Endothelial cell (in vitro differentiated cells): ENCODE measurements at regions not wholly inside any gene's neighbourhood (a gene's known extent, or its start where the extent isn't known, plus 50 kb on each side); places are given as distances from the start of the nearest gene placed in this dataset.

Experiments used
- DNase-seq: peaks from one replicate; pipeline ENCODE4 v3.0.0; 2021; ENCODE audit warnings: low spot score
- H3K27ac Mint-ChIP-seq: one replicate; pipeline ENCODE4 v1.8.0; 2021; ENCODE audit warnings: mixed read lengths, inconsistent platforms; ENCODE audit not compliant: unreplicated experiment
- H3K27me3 Mint-ChIP-seq: one replicate; pipeline ENCODE4 v1.8.0; 2021; ENCODE audit warnings: mild to moderate bottlenecking, moderate library complexity, mixed read lengths, inconsistent platforms; ENCODE audit not compliant: unreplicated experiment
- H3K36me3 Mint-ChIP-seq: one replicate; pipeline ENCODE4 v1.8.0; 2021; ENCODE audit warnings: mild to moderate bottlenecking, low read depth, mixed read lengths, inconsistent platforms; ENCODE audit not compliant: unreplicated experiment
- H3K4me1 Mint-ChIP-seq: one replicate; pipeline ENCODE4 v1.8.0; 2021; ENCODE audit warnings: mild to moderate bottlenecking, mixed read lengths, inconsistent platforms; ENCODE audit not compliant: unreplicated experiment
- H3K4me3 Mint-ChIP-seq: one replicate; pipeline ENCODE4 v1.8.0; 2021; ENCODE audit warnings: mild to moderate bottlenecking, mixed read lengths, inconsistent platforms; ENCODE audit not compliant: unreplicated experiment
- H3K9me3 Mint-ChIP-seq: one replicate; pipeline ENCODE4 v1.8.0; 2021; ENCODE audit warnings: mixed read lengths, inconsistent platforms; ENCODE audit not compliant: unreplicated experiment
- TF ChIP-seq, protein P1 (sequence below): fragments of 200-600 bp; sonication (generic); IDR thresholded peaks from one replicate; pipeline ENCODE4 v1.5.0; 2021; ENCODE audit warnings: antibody characterized with exemption; ENCODE audit not compliant: unreplicated experiment

DNA sequence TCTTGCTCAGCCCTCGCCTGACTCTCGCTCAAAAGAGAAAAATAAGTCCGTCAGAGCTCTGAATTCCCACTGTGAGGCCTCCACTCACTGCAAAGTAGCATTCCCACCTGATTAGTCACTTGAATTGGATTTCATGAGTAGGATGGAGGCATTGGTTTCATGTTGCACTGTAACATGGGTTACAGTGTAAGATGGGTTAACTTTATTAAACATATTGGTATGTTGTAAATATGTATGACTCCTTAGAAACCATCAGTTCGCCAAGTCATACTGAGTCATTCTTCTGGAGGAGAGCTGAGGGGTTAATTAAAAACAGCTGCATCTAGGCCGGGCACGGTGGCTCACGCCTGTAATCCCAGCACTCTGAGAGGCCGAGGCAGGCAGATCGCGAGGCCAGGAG is 93.8 kb upstream of the BNC2 start:
- H3K4me1 Mint-ChIP-seq, result no peaks in the 10 kb centered on the region
- H3K27me3 Mint-ChIP-seq, result peaks cover 1% of the 10 kb centered on the region
- no peak overlapping the region for H3K4me3 Mint-ChIP-seq
- H3K27ac Mint-ChIP-seq, result no peak overlapping the region
- peaks cover 4% of the 10 kb centered on the region for H3K9me3 Mint-ChIP-seq
- no peak for DNase-seq
- TF ChIP-seq, protein P1, sequence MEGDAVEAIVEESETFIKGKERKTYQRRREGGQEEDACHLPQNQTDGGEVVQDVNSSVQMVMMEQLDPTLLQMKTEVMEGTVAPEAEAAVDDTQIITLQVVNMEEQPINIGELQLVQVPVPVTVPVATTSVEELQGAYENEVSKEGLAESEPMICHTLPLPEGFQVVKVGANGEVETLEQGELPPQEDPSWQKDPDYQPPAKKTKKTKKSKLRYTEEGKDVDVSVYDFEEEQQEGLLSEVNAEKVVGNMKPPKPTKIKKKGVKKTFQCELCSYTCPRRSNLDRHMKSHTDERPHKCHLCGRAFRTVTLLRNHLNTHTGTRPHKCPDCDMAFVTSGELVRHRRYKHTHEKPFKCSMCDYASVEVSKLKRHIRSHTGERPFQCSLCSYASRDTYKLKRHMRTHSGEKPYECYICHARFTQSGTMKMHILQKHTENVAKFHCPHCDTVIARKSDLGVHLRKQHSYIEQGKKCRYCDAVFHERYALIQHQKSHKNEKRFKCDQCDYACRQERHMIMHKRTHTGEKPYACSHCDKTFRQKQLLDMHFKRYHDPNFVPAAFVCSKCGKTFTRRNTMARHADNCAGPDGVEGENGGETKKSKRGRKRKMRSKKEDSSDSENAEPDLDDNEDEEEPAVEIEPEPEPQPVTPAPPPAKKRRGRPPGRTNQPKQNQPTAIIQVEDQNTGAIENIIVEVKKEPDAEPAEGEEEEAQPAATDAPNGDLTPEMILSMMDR, result no peak
- H3K36me3 Mint-ChIP-seq, result no peaks in the 10 kb centered on the region

DNA sequence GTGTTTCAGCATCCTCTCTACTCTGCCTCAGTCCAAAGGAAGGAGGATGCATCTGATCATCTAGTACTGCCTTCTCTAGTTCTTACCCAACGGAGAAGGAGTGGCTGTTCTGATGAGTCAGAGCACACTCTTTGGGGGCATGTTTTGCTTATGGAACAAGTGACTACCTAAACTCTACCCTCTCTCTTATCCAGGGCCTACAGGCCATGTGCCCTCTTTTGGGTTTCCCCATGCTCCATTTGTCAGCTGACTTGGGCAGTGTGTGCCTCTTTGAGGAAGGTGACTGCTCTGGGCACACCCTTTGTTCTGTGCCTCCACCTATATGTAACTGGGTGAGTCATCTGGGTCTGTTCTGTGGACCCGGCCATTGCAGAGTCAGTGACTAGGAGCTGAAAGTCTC is 89.6 kb upstream of the BNC2 start:
- Mint-ChIP-seq H3K4me3 (no peak overlapping the region), H3K36me3 (no peaks in the 10 kb centered on the region), H3K4me1 (no peaks in the 10 kb centered on the region), H3K9me3 (peaks cover 4% of the 10 kb centered on the region), H3K27me3 (peaks cover 1% of the 10 kb centered on the region), H3K27ac (no peak overlapping the region)
- TF ChIP-seq, protein P1, result no peak
- no peak for DNase-seq

DNA sequence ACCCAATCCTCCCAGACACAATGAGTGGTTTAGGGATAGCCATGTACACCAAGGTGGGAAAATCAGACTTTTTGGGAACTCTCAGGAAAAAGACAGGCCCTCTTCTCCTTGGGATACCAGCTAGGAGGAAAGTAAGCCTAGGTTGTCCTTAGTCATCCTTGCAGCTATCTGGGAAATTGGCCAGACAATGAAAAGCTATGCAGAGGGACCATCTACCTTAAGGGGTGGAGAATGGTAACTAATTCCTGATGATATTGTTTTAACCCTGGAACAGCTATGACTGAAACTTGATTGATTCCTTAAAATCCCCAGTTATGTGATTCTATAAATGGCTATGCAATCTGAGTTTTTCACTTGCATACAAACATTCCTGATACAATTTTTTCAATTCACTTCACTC is 88.9 kb upstream of the BNC2 start:
- H3K4me3 Mint-ChIP-seq, result no peak overlapping the region
- no peak for DNase-seq

DNA sequence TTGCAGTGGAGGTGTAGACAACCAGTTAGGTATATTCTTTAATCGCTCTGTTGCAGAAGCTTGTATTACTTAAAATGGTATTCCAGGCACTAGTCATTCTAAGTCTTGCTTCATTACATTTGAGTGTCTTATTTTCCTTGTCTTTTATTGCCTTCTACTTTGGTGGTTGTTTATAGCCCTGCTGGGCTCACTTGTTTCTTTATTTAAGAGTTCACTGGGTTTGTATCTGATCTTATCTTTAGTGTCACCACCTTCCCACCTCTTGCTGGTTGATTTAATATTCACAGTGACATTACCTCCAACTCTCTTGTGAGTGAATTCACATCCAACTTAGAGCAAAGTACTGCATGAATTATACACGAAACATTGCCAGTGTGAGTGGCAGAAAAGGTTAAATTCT is 83.6 kb upstream of the BNC2 start:
- no peak for DNase-seq
- Mint-ChIP-seq H3K27ac (no peak overlapping the region), H3K9me3 (no peaks in the 10 kb centered on the region), H3K36me3 (no peaks in the 10 kb centered on the region), H3K4me1 (no peaks in the 10 kb centered on the region), H3K4me3 (no peak overlapping the region), H3K27me3 (no peaks in the 10 kb centered on the region)
- TF ChIP-seq, protein P1, result no peak

More for the DNA sequence above, 88.9 kb upstream of the BNC2 start:
- H3K9me3 Mint-ChIP-seq, result peaks cover 4% of the 10 kb centered on the region
- H3K4me1 Mint-ChIP-seq, result no peaks in the 10 kb centered on the region
- H3K36me3 Mint-ChIP-seq, result no peaks in the 10 kb centered on the region
- TF ChIP-seq, protein P1, result no peak
- no peak overlapping the region for H3K27ac Mint-ChIP-seq
- H3K27me3 Mint-ChIP-seq, result peaks cover 1% of the 10 kb centered on the region

DNA sequence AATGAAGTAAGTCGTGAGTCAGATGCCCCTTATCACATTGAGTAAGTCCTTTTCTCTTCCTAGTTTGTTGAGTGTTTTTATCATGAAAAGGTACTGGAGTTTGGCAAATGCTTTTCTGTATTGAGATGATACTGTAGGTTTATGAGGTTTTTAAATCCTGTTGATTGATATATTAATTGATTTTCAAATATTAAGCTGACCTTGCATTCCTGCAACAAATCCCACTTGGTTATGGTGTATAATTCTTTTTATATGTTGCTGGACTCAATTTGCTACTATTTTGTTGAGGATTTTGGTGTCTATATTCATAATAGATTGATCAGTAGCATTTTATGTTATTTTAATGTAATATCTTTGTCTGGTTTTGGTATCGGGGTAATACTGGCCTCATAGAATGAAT is 81.0 kb upstream of the BNC2 start:
- H3K4me1 Mint-ChIP-seq, result no peaks in the 10 kb centered on the region

More for the DNA sequence above, 81.0 kb upstream of the BNC2 start:
- Mint-ChIP-seq H3K36me3 (no peaks in the 10 kb centered on the region), H3K9me3 (no peaks in the 10 kb centered on the region), H3K27me3 (no peaks in the 10 kb centered on the region), H3K4me3 (no peak overlapping the region), H3K27ac (no peak overlapping the region)
- TF ChIP-seq, protein P1, result no peak
- no peak for DNase-seq
